ENCODE measurements at regions not wholly inside any gene's neighbourhood (a gene's known extent, or its start where the extent isn't known, plus 50 kb on each side); places are given as distances from the start of the nearest gene placed in this dataset.

- no peak overlapping the region for H3K4me2 ChIP-seq (ENCODE audit: low read length)
- no peak overlapping the region for H3K27ac ChIP-seq (ENCODE audit: low read depth, low read length, poor library complexity, severe bottlenecking)
- H3K79me2 ChIP-seq (ENCODE audit: insufficient read depth, low read length) = no peaks in the 10 kb centered on the region
- TF ChIP-seq EZH2 (IDR thresholded peaks at IDR 0.05; ENCODE audit: borderline replicate concordance, low read length) (no peak), CTCF (IDR thresholded peaks at IDR 0.05; ENCODE audit: low read length) (no peak)
- no peaks in the 10 kb centered on the region for H3F3A ChIP-seq (ENCODE audit: insufficient read depth, low read length)
- H3K9ac ChIP-seq (ENCODE audit: low read length) = no peak overlapping the region
- H3K36me3 ChIP-seq (ENCODE audit: insufficient read depth, low read length) = no peaks in the 10 kb centered on the region
- no peaks in the 10 kb centered on the region for H3K9me2 ChIP-seq (ENCODE audit: low read depth, low read length)
- H2AFZ ChIP-seq (ENCODE audit: low read length) = no peak overlapping the region
- H3K4me1 ChIP-seq (ENCODE audit: insufficient read depth, low read length, severe bottlenecking) = no peaks in the 10 kb centered on the region
- no peaks in the 10 kb centered on the region for H4K20me1 ChIP-seq (ENCODE audit: insufficient read depth, low read length)
- no peaks in the 10 kb centered on the region for H3K9me3 ChIP-seq (ENCODE audit: low read length)
- H3K27me3 ChIP-seq (ENCODE audit: insufficient read depth, low read length) = no peaks in the 10 kb centered on the region
- H3K4me3 ChIP-seq (ENCODE audit: low read depth, low read length, poor library complexity, severe bottlenecking) = no peak overlapping the region
Measured at GRCh38 chr9:28899267-28899666, 1326.0 kb upstream of the C9orf72 start.

DNA sequence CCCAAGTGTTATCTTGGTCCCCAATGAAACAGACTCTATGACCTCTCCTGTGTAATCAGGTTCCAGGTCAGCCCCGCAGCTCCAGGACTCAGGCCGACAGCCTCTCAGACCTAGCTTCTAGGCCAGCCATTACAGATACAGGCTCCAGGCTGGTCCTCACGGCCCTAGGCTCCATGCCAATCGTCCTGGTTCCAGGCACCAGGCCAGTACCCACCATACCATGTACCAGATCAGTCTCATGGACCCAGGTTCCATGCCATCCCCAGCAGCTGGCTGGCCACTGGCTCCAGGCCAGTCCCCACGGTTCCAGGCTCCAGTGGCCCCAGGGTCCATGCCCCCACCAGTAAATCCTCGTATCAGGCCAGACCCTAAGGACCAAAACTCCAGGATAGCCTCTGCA, 1326.6 kb upstream of the C9orf72 start:
- Histone ChIP-seq H3K79me2 (ENCODE audit: insufficient read depth, low read length) (no peaks in the 10 kb centered on the region), H3K36me3 (ENCODE audit: insufficient read depth, low read length) (no peaks in the 10 kb centered on the region), H3F3A (ENCODE audit: insufficient read depth, low read length) (no peaks in the 10 kb centered on the region), H3K9ac (ENCODE audit: low read length) (no peak overlapping the region), H3K4me3 (ENCODE audit: low read depth, low read length, poor library complexity, severe bottlenecking) (no peak overlapping the region), H4K20me1 (ENCODE audit: insufficient read depth, low read length) (no peaks in the 10 kb centered on the region), H3K4me1 (ENCODE audit: insufficient read depth, low read length, severe bottlenecking) (no peaks in the 10 kb centered on the region), H3K9me2 (ENCODE audit: low read depth, low read length) (no peaks in the 10 kb centered on the region), H3K27me3 (ENCODE audit: insufficient read depth, low read length) (no peaks in the 10 kb centered on the region), H3K27ac (ENCODE audit: low read depth, low read length, poor library complexity, severe bottlenecking) (no peak overlapping the region), H3K9me3 (ENCODE audit: low read length) (no peaks in the 10 kb centered on the region), H3K4me2 (ENCODE audit: low read length) (no peak overlapping the region), H2AFZ (ENCODE audit: low read length) (no peak overlapping the region)
- no peak for TF ChIP-seq EZH2 (IDR thresholded peaks at IDR 0.05; ENCODE audit: borderline replicate concordance, low read length)
- no peak for TF ChIP-seq CTCF (IDR thresholded peaks at IDR 0.05; ENCODE audit: low read length)

- TF ChIP-seq CTCF (IDR thresholded peaks at IDR 0.05; ENCODE audit: low read length) (no peak), EZH2 (IDR thresholded peaks at IDR 0.05; ENCODE audit: borderline replicate concordance, low read length) (no peak)
- H3K27me3 ChIP-seq (ENCODE audit: insufficient read depth, low read length) = no peaks in the 10 kb centered on the region
- H3K4me2 ChIP-seq (ENCODE audit: low read length) = no peak overlapping the region
- no peak overlapping the region for H2AFZ ChIP-seq (ENCODE audit: low read length)
- no peaks in the 10 kb centered on the region for H3K4me1 ChIP-seq (ENCODE audit: insufficient read depth, low read length, severe bottlenecking)
- no peaks in the 10 kb centered on the region for H4K20me1 ChIP-seq (ENCODE audit: insufficient read depth, low read length)
- H3K27ac ChIP-seq (ENCODE audit: low read depth, low read length, poor library complexity, severe bottlenecking) = no peak overlapping the region
- H3K36me3 ChIP-seq (ENCODE audit: insufficient read depth, low read length) = no peaks in the 10 kb centered on the region
- no peaks in the 10 kb centered on the region for H3K79me2 ChIP-seq (ENCODE audit: insufficient read depth, low read length)
- no peak overlapping the region for H3K9ac ChIP-seq (ENCODE audit: low read length)
- no peaks in the 10 kb centered on the region for H3F3A ChIP-seq (ENCODE audit: insufficient read depth, low read length)
- no peaks in the 10 kb centered on the region for H3K9me2 ChIP-seq (ENCODE audit: low read depth, low read length)
- no peak overlapping the region for H3K4me3 ChIP-seq (ENCODE audit: low read depth, low read length, poor library complexity, severe bottlenecking)
- no peaks in the 10 kb centered on the region for H3K9me3 ChIP-seq (ENCODE audit: low read length)
Measured at GRCh38 chr9:28900406-28900805, 1327.1 kb upstream of the C9orf72 start.
